GM20000 (cell line): ENCODE measurements at regions not wholly inside any gene's neighbourhood (a gene's known extent, or its start where the extent isn't known, plus 50 kb on each side); places are given as distances from the start of the nearest gene placed in this dataset.

ENCODE experiments used
- DNase-seq: peaks from one replicate; pipeline ENCODE4 v3.0.0; 2012; ENCODE audit warnings: low spot score
- TF ChIP-seq, protein P1 (sequence below): IDR thresholded peaks from 2 replicates; pipeline ENCODE4 v1.5.1; 2012; ENCODE audit warnings: mild to moderate bottlenecking, control low read depth; ENCODE audit errors: extremely low read depth, missing control alignments

DNA sequence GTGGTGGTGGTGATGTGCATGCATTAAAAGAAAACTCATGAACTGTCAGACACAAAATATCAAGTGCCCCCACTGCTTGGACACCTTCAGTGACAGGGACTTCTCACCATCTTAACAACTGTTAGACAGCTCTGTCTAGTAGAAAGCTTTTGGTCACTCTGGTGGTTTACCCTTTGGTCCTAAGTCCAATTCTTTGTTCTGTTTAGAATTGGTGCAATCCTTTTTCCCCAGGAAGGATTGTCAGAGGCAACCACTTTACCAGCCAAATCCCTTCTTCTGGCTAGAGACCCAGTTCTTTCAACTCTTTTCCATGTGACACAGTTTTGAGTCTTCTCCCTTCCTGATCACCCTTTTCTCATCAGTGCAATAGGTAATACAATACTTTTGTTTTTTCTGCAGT lies 140.2 kb downstream of the SEC61B start:
- DNase-seq = no peak
- TF ChIP-seq, protein P1, sequence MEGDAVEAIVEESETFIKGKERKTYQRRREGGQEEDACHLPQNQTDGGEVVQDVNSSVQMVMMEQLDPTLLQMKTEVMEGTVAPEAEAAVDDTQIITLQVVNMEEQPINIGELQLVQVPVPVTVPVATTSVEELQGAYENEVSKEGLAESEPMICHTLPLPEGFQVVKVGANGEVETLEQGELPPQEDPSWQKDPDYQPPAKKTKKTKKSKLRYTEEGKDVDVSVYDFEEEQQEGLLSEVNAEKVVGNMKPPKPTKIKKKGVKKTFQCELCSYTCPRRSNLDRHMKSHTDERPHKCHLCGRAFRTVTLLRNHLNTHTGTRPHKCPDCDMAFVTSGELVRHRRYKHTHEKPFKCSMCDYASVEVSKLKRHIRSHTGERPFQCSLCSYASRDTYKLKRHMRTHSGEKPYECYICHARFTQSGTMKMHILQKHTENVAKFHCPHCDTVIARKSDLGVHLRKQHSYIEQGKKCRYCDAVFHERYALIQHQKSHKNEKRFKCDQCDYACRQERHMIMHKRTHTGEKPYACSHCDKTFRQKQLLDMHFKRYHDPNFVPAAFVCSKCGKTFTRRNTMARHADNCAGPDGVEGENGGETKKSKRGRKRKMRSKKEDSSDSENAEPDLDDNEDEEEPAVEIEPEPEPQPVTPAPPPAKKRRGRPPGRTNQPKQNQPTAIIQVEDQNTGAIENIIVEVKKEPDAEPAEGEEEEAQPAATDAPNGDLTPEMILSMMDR = no peak

DNA sequence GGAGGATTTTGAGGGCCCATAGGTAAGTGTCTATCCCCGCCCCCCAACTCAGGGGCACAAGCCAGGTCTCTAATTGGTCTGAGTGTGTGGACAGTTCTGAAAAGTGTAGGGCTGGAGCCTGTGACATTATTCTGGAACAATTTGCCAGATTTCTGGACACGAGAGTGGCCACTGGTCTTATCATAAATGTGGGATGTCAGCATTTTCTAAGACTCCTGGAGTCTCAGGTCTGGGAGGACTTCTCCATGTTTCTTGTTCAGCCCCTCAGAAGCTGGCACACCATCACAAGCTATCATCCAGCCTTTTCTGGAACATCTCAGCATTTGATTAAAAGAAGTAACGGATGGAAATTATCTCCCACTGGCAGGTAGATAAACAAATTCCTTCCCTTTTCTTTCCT lies 141.4 kb downstream of the SEC61B start:
- DNase-seq = no peak
- TF ChIP-seq, protein P1 = no peak

DNA sequence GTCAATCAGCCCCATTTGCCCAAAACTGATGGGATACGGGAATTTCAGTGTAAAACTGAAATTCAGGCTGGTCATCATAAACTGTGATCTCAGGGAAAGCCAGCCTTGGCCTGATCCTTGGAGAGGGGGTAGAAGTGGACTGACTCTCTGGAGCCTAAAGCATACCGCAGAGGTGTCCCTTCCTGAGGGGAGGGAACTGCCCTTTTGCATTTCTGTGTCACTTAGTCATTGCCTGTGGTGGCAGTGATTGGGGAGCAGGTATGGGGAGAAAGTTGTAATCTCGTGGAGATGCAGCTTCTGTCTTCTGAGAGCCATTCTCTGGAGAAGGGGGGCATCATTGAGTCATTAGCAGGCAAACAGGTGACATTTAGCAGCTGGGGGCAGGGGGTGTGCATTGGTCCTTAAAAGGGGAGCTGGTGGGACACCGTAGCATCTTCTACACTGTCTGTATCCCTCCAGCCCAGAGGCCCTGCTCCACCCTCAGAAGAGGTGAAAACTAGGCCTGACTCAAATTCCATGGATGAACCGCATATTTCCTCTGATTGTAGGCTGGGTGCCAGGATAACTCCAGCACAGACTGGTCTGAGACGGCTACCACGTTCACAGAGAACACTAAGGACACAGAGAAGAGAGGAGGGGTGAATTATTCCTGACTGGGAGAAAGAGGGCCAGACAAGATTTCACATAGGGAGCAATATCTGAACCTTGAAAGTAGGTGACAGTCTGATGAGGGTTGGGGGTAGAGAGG lies 143.3 kb downstream of the SEC61B start:
- no peak for DNase-seq
- TF ChIP-seq, protein P1 = no peak

DNA sequence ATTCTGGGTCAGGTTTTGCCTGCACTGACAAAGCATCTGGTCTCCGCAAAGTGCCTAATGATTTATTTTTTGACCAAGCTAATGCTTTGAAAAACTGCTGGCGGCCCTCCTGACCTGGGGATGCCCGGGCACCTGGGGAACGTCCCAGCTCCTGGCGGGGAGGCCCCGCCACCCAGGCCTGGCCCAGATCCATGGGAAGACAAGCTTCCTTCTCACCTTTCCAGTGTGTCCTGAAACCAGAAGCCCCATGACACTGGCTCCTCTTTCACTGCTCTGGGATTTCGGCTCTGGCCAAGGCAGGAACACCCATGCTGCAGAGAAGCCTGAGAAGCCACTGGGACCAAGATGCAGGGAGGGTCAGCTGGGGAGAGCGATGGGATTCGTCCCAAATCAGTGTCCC lies 144.1 kb downstream of the SEC61B start:
- DNase-seq = no peak
- TF ChIP-seq, protein P1 = no peak

DNA sequence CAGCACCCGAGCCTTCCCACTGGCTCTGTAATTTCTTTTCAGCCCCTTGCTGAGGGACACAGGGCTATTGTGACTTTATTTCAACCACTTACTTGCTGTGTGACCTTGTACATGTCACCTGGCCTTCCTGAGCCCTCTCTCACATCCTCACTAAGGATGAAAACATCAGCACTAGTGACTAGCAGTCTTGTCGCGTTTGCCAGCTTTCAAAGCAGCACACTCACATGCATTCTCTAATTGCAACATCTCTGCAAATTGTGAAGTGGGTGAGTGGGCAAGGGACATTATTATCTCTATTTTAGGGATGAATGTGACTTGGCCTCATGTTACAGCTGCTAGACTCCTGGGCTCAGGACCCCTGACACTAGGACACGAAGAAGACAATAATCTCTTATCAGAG lies 144.5 kb downstream of the SEC61B start:
- TF ChIP-seq, protein P1 = no peak
- no peak for DNase-seq

DNA sequence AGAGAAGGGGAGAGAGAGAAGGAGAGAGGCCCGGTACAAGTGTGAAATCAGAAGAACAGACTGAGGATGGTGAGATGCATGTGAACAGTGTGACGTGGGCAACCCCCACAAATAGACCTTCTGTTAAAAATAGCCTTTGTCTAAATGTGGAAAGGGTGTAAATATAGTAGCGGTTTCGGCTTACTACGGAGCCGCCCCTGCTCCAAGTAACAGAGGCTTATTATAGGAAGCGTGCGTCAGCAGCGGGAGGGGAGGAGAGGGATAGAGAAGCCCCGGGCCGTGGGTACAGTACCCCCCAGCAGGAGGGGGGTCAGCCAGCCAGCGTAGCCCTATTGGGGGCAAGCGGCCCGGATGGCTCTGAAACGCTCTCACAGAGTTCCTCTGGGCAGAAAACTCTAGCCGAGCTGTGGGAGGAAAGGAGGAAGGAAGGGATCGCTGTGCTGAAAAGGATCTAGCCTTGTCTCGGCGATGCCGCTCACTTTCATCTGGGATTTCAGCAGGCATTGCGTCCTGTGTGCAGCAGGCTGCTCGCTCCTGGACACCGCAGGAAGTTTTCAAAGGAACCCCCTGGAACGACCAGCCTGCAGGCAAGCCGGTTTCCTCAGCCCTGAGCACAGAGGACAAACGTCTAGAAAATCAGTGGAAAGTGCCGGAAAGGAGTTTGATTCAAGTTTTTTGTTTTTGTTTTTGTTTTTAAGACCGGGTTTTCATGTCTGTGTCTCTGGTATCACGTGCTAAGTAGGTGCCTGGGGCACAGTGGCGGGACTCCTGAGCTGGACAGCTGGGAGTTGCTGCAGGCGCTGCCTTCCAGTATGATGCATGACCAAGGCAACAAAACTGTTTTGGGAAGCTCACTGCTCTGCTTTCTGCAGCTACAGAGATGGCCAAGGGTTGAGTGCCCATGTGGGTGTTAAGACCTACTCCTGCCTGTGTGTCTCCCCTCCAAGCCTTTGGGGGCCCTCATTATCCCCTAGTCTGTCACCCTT lies 146.6 kb downstream of the SEC61B start:
- DNase-seq = peak; percentile 59
- TF ChIP-seq, protein P1 = no peak

DNA sequence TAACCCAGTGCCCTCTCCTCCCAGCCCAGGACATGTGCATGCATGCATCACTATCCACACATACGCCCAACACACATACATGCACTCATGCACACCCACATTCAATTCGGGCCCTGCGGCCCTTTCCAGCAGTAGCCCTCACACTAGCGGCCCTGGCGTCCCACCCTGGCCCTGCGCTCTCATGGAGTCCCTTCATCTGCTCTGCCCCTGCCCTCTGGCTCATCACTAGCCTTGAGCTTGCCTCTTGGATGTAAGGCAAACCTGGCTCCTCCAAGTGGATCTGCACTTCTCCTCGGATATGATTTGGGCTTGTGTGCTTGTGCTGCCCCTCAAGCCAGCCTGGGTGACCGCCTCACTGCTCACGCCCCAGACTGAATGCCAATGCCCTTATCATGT lies 147.2 kb downstream of the SEC61B start:
- no peak for DNase-seq
- TF ChIP-seq, protein P1 = no peak
